Aorta (tissue), 5 donors: ENCODE measurements at regions not wholly inside any gene's neighbourhood (a gene's known extent, or its start where the extent isn't known, plus 50 kb on each side); places are given as distances from the start of the nearest gene placed in this dataset.

Experiments used
- ATAC-seq: fragments of 200-7000 bp; cut with Tn5 transposase; one replicate; pipeline ENCODE4 v1.9.1; 2022; ENCODE audit warnings: moderate library complexity; ENCODE audit not compliant: low FRiP score
- DNase-seq, 2 donors: peaks; one replicate each; pipeline ENCODE4 v3.0.0-alpha.2; 2020
- H3K27ac ChIP-seq, 2 donors: one replicate each; pipeline ENCODE4 v1.5.1; 2013; ENCODE audit warnings: low read length in 2 of 2, mild to moderate bottlenecking in 2 of 2, moderate library complexity in 2 of 2, control low read depth in 1 of 2, inconsistent platforms in 1 of 2, low read depth in 1 of 2
- H3K27me3 ChIP-seq, 2 donors: one replicate each; pipeline ENCODE4 v1.6.1; 2013; ENCODE audit warnings: control low read depth in 1 of 2, low read length in 1 of 2, mild to moderate bottlenecking in 1 of 2, moderate library complexity in 1 of 2; ENCODE audit not compliant: insufficient read depth in 2 of 2, control insufficient read depth in 1 of 2
- H3K36me3 ChIP-seq, 2 donors: one replicate each; pipeline ENCODE4 v1.6.1; 2013; ENCODE audit warnings: control low read depth in 1 of 2, low read length in 1 of 2, mild to moderate bottlenecking in 1 of 2; ENCODE audit not compliant: insufficient read depth in 2 of 2, control insufficient read depth in 1 of 2
- H3K4me1 ChIP-seq, 2 donors: one replicate each; pipeline ENCODE4 v1.6.1; 2013; ENCODE audit warnings: low read length in 2 of 2, control low read depth in 1 of 2, mild to moderate bottlenecking in 1 of 2, moderate library complexity in 1 of 2; ENCODE audit not compliant: insufficient read depth in 2 of 2, control insufficient read depth in 1 of 2
- H3K4me3 ChIP-seq, 2 donors: one replicate each; pipeline ENCODE4 v1.5.1; 2013; ENCODE audit warnings: low read length in 2 of 2, control low read depth in 1 of 2, mild to moderate bottlenecking in 1 of 2
- H3K9me3 ChIP-seq: one replicate; pipeline ENCODE4 v1.6.1; 2013; ENCODE audit warnings: mild to moderate bottlenecking, low read length; ENCODE audit not compliant: control insufficient read depth
- WGBS, 2 donors: extraction: QIAGEN DNeasy Blood & Tissue Kit; methylation state at CpG; one replicate each; pipeline ENCODE4 v1.1.7; 2013; 5-methylcytosine and 5-hydroxymethylcytosine counted together
- intact Hi-C, 2 donors: fragments of 100-400 bp; cut with DNase I; formaldehyde crosslinking; loops; one replicate each; pipeline versions ENCODE4 v1.14.2 to v1.15.0; 2022
- donor health status: healthy with polysubstance abuse.
- donor health status: Bipolar disorder and iron deficiency.
- donor health status: DM: no; HTN: no; CAD: no.
- donor health status: DM: no; HTN: no; CAD: no.
- donor health status: DM: yes; HTN: yes; CAD: no.

DNA sequence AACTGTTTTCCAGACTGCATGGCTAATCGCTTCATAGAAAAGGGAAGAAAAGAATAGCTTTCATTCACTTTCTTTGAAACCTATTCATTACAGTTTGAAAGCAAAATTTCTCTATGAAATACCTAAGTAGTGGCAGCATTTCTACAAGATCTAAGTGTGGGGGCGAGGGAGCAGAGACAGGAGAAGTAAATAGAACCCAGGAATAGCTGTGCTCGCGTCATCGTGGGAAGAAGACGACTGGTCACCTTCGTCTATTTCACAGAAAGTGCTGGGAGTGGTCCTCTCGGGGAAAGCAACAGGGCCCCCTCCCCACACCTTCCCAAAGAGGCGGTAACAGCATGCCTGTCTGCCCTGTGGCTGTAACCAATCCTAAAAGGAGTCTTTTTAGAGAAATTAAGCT is 169.9 kb upstream of the NOCT start:
- Histone ChIP-seq H3K27me3 (no peaks in the 10 kb centered on the region), H3K27ac (no peak overlapping the region), H3K4me1 (no peaks in the 10 kb centered on the region), H3K4me3 (no peak overlapping the region), H3K36me3 (no peaks in the 10 kb centered on the region), H3K9me3 (no peaks in the 10 kb centered on the region)
- ATAC-seq (no peak), DNase-seq (no peak)
- intact Hi-C loops: no loop called here
- WGBS, 2 donors: 20 to 35% methylated on average over 9 of the region's 9 CpGs

DNA sequence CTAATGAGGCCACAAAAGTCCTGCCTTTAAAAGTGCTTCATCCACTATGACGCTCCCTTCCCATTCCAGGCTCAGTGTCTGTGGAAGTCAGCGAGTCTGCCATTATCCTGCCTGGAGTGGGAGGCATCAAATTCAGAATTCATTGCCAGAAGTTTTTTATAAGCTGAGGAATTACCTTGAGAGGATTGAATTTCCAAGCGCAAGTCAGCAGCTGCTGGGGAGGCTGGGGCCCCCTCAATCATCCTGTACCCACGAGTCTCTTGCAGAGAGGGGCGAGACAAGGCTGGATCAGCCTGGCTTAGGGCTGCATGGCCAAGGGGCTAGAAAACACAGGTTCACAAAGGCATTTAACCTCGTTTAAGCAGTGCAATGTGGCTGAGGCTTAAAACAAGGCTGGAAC is 170.5 kb upstream of the NOCT start:
- H3K36me3 ChIP-seq: no peaks in the 10 kb centered on the region
- WGBS, 2 donors: 72 to 74% methylated on average over 6 of the region's 6 CpGs
- no peak overlapping the region for H3K4me3 ChIP-seq
- H3K4me1 ChIP-seq: no peaks in the 10 kb centered on the region
- ATAC-seq (no peak), DNase-seq (no peak)
- no peaks in the 10 kb centered on the region for H3K9me3 ChIP-seq
- H3K27me3 ChIP-seq: no peaks in the 10 kb centered on the region
- no peak overlapping the region for H3K27ac ChIP-seq
- intact Hi-C loops: no loop called here

DNA sequence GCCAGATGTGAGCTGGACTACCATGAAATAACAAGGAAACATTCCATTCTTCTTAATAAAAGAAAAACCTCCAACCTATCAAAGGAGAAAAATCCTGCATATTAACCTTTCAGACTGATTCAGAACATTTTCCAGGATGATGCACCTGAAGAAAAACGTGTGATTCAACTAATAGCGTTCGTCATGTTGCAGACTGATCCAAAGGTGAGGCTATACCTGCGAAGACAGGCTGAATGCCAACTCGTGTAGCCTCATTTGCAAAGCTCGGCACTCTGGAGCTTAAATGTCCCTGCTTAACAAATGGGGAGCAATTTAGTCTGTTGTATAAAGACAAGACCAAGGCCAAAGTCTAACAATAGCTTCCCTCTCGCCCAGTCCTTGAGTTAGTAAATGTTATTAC is 172.0 kb upstream of the NOCT start:
- Histone ChIP-seq H3K27ac (no peak overlapping the region), H3K36me3 (no peaks in the 10 kb centered on the region), H3K4me3 (no peak overlapping the region), H3K9me3 (no peaks in the 10 kb centered on the region), H3K27me3 (no peaks in the 10 kb centered on the region), H3K4me1 (no peaks in the 10 kb centered on the region)
- DNase-seq (no peak), ATAC-seq (no peak)
- 78 to 85% methylated on average over 7 of the region's 7 CpGs for WGBS, 2 donors
- intact Hi-C loops: no loop called here

DNA sequence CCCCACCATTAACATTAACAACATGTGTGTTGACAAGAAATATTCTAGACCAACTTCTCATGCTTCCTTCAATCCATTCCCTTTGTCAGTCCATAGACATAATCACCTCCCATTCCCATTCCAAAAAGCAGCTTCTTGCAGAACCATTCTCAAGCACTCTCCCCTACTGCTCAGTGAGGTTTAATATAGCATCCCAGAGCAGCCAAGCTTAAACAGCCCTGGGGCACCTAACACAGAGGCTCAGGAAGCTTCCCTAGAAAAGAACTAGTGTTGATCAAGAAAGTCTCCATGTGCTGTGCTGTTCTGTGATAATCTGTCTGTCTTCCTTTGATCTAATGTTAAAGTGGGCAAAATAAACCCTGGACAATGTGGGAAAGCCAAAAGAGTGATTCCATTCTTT is 174.2 kb upstream of the NOCT start:
- no peak overlapping the region for H3K27ac ChIP-seq

GRCh38 chr4:138838251-138838650 is 177.3 kb upstream of the NOCT start:
- H3K27me3 ChIP-seq: peaks cover 0 to 2% of the 10 kb centered on the region in 2 donors
- 89 to 93% methylated on average over 4 of the region's 4 CpGs for WGBS, 2 donors
- no peak overlapping the region for H3K27ac ChIP-seq
- H3K4me3 ChIP-seq: no peak overlapping the region
- no peaks in the 10 kb centered on the region for H3K36me3 ChIP-seq
- intact Hi-C loops: no loop called here
- no peaks in the 10 kb centered on the region for H3K9me3 ChIP-seq
- H3K4me1 ChIP-seq: no peaks in the 10 kb centered on the region
- DNase-seq: no peak
- no peak for ATAC-seq

More for the DNA sequence above, 174.2 kb upstream of the NOCT start:
- H3K4me3 ChIP-seq: no peak overlapping the region
- H3K9me3 ChIP-seq: no peaks in the 10 kb centered on the region
- no peaks in the 10 kb centered on the region for H3K36me3 ChIP-seq
- no peak for DNase-seq
- H3K4me1 ChIP-seq: no peaks in the 10 kb centered on the region
- no peak for ATAC-seq
- no peaks in the 10 kb centered on the region for H3K27me3 ChIP-seq
- intact Hi-C loops: no loop called here

GRCh38 chr4:138835832-138836533 is 179.6 kb upstream of the NOCT start:
- intact Hi-C loops: no loop called here
- ATAC-seq (no peak), DNase-seq (no peak)
- H3K36me3 ChIP-seq: no peaks in the 10 kb centered on the region
- no peak overlapping the region for H3K4me3 ChIP-seq
- H3K27me3 ChIP-seq: peaks cover 0 to 3% of the 10 kb centered on the region in 2 donors
- H3K27ac ChIP-seq: no peak overlapping the region
- H3K9me3 ChIP-seq: no peaks in the 10 kb centered on the region
- 85 to 91% methylated on average over 9 of the region's 9 CpGs for WGBS, 2 donors
- no peaks in the 10 kb centered on the region for H3K4me1 ChIP-seq

DNA sequence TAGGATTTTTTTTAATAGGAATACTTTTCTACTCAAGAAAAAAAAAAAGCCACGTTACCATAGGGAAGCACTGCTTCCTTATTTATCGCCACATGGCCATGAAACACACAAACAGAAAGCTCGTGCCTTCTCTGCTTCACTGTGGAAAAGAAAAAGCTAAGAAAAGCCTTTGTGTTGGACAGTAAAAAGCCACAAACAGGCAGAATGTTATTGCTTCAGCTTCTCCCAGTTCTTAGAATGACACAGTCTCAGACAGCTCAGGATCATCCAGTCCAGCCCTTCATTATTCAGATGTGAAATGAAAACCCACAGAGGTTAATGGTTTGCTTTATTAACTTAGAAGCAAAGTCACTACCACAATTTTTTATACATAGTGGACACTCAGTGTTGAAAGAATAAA is 181.6 kb upstream of the NOCT start:
- no peak for ATAC-seq

DNA sequence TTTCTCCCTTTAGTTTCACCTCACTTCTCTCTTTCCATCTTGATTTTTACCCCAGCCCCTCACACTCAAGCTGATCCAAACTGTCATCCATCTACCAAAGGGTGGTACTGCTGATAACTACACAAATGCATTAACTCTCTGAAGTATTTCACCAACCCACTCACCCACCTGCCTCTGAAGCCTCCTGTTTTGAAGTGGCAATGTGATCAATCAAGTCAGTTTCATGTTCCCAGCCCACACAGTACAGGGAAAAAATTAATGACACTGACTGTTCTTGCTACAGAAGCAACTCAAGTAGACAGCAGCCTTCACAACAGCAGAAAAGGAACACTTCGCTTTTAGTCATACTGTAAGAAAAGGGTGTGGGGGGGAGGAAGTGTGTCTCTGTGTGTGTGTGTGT is 183.0 kb upstream of the NOCT start:
- no peak for DNase-seq
- no peaks in the 10 kb centered on the region for H3K4me1 ChIP-seq
- no peak overlapping the region for H3K4me3 ChIP-seq
- no peaks in the 10 kb centered on the region for H3K36me3 ChIP-seq
- peaks cover 1% of the 10 kb centered on the region for H3K9me3 ChIP-seq
- no peak overlapping the region for H3K27ac ChIP-seq
- intact Hi-C loops: no loop called here
- H3K27me3 ChIP-seq: peaks cover 0 to 3% of the 10 kb centered on the region in 2 donors
- 97 to 100% methylated on average over 1 of the region's 1 CpG for WGBS, 2 donors
- no peak for ATAC-seq

More for the DNA sequence above, 181.6 kb upstream of the NOCT start:
- intact Hi-C loops: no loop called here
- peaks cover 0 to 3% of the 10 kb centered on the region in 2 donors for H3K27me3 ChIP-seq
- H3K36me3 ChIP-seq: no peaks in the 10 kb centered on the region
- H3K4me3 ChIP-seq: no peak overlapping the region
- WGBS, 2 donors: 75 to 76% methylated on average over 3 of the region's 3 CpGs
- no peak overlapping the region for H3K27ac ChIP-seq
- DNase-seq: no peak
- H3K9me3 ChIP-seq: peaks cover 1% of the 10 kb centered on the region
- H3K4me1 ChIP-seq: no peaks in the 10 kb centered on the region

DNA sequence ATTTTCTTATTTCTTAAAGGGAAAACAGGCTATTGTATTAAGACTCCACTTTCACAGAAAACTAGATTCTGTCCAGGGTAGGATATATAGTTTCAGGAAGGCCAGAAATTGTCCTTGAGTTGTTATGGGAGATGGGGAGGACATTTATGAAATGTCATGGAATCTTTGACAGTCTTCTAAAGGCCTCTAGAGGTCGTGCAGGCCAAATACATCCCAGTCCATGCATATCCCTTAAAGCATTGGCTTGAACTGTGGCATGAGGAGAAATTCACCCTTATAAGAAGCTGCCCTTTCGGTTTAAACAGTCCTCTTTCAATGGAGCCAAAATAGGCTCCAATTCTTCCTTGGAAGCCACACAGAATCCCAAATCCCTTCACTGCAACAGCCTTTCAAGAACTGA is 183.6 kb upstream of the NOCT start:
- H3K27ac ChIP-seq: no peak overlapping the region
- H3K36me3 ChIP-seq: no peaks in the 10 kb centered on the region
- 83 to 87% methylated on average over 2 of the region's 2 CpGs for WGBS, 2 donors
- H3K27me3 ChIP-seq: peaks cover 0 to 3% of the 10 kb centered on the region in 2 donors
- no peak overlapping the region for H3K4me3 ChIP-seq
- ATAC-seq (no peak), DNase-seq (no peak)
- no peaks in the 10 kb centered on the region for H3K4me1 ChIP-seq
- intact Hi-C loops: no loop called here
- H3K9me3 ChIP-seq: peaks cover 1% of the 10 kb centered on the region
